Body of pancreas (tissue), 4 donors: ENCODE measurements at regions not wholly inside any gene's neighbourhood (a gene's known extent, or its start where the extent isn't known, plus 50 kb on each side); places are given as distances from the start of the nearest gene placed in this dataset.
"Not testable (repeated sequence)": the region's sequence is repeated elsewhere in the genome, so short reads cannot be mapped to it uniquely, and the experiment has no call there.

ENCODE experiments used
- POLR2A ChIP-seq, 3 donors: fragments of 450-650 bp; IDR thresholded peaks; one replicate each; pipeline ENCODE4 v1.6.1; 2016; ENCODE audit warnings: antibody characterized with exemption in 3 of 3, mild to moderate bottlenecking in 2 of 3
- TF ChIP-seq, protein P1 (sequence below), 7 experiments: fragments of 450-650 bp in 4 of 7; fragments of 200-600 bp in 3 of 7; sonication (generic) in 3 of 7; IDR thresholded peaks; one replicate each; pipeline ENCODE4 v1.5.1; 2016 to 2019; ENCODE audit warnings: antibody characterized with exemption in 7 of 7

DNA sequence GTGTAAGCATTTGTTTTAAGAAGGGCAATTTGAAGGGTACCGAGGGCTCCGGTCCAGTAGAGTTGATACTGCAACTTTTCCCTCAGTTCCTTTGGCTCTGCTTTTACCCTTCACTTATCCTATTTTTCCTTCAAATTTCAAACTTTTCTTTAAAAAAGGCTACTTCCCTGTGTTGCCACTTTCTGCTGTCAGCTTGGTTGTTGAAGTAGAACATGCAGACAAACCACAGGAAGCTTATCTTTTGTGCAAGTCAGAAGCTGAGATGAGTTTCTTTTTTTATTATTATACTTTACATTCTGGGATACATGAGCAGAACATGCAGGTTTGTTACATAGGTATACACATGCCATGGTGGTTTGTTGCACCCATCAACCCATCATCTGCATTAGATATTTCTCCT is 89.1 kb upstream of the FREM3 start:
- TF ChIP-seq, protein P1, sequence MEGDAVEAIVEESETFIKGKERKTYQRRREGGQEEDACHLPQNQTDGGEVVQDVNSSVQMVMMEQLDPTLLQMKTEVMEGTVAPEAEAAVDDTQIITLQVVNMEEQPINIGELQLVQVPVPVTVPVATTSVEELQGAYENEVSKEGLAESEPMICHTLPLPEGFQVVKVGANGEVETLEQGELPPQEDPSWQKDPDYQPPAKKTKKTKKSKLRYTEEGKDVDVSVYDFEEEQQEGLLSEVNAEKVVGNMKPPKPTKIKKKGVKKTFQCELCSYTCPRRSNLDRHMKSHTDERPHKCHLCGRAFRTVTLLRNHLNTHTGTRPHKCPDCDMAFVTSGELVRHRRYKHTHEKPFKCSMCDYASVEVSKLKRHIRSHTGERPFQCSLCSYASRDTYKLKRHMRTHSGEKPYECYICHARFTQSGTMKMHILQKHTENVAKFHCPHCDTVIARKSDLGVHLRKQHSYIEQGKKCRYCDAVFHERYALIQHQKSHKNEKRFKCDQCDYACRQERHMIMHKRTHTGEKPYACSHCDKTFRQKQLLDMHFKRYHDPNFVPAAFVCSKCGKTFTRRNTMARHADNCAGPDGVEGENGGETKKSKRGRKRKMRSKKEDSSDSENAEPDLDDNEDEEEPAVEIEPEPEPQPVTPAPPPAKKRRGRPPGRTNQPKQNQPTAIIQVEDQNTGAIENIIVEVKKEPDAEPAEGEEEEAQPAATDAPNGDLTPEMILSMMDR (IDR thresholded peaks at IDR 0.05): not testable (repeated sequence)
- TF ChIP-seq POLR2A (IDR thresholded peaks at IDR 0.05): not testable (repeated sequence)
